OCI-LY1 (cell line): ENCODE measurements at regions not wholly inside any gene's neighbourhood (a gene's known extent, or its start where the extent isn't known, plus 50 kb on each side); places are given as distances from the start of the nearest gene placed in this dataset.

Source experiments
- H2AFZ ChIP-seq: fragments of 200-600 bp; sonication (generic), shearing (Covaris generic); 2 replicates; pipeline ENCODE4 v1.6.0; 2014; ENCODE audit warnings: antibody characterized with exemption, mild to moderate bottlenecking, low read length
- H3F3A ChIP-seq: fragments of 200-600 bp; sonication (generic), shearing (Covaris generic); 2 replicates; pipeline ENCODE4 v1.6.0; 2014; ENCODE audit warnings: mild to moderate bottlenecking, antibody characterized with exemption, low read length, moderate library complexity; ENCODE audit not compliant: insufficient read depth
- H3K27ac ChIP-seq: fragments of 200-600 bp; sonication (generic); 2 replicates; pipeline ENCODE4 v1.5.1; 2014; ENCODE audit warnings: low read length, mixed run types, mild to moderate bottlenecking, low read depth; ENCODE audit not compliant: poor library complexity, severe bottlenecking
- H3K27me3 ChIP-seq: fragments of 200-600 bp; sonication (generic); 2 replicates; pipeline ENCODE4 v1.6.0; 2014; ENCODE audit warnings: antibody characterized with exemption, mild to moderate bottlenecking, low read length, moderate library complexity; ENCODE audit not compliant: insufficient read depth
- H3K36me3 ChIP-seq: fragments of 200-600 bp; sonication (generic); 2 replicates; pipeline ENCODE4 v1.6.1; 2014; ENCODE audit warnings: mild to moderate bottlenecking, antibody characterized with exemption, low read length, moderate library complexity, mixed read lengths; ENCODE audit not compliant: insufficient read depth
- H3K4me1 ChIP-seq: fragments of 200-600 bp; sonication (generic); 2 replicates; pipeline ENCODE4 v1.5.1; 2014; ENCODE audit warnings: mild to moderate bottlenecking, low read length, moderate library complexity; ENCODE audit not compliant: insufficient read depth, severe bottlenecking
- H3K4me2 ChIP-seq: fragments of 200-600 bp; sonication (generic), shearing (Covaris generic); 2 replicates; pipeline ENCODE4 v1.6.1; 2014; ENCODE audit warnings: low read length
- H3K4me3 ChIP-seq: fragments of 200-600 bp; sonication (generic); 2 replicates; pipeline ENCODE4 v1.5.1; 2014; ENCODE audit warnings: low read length, low read depth, mild to moderate bottlenecking, mixed read lengths; ENCODE audit not compliant: poor library complexity, severe bottlenecking
- H3K79me2 ChIP-seq: fragments of 200-600 bp; shearing (Covaris generic); 2 replicates; pipeline ENCODE4 v1.6.1; 2016; ENCODE audit warnings: mixed run types, low read length, mixed read lengths; ENCODE audit not compliant: insufficient read depth
- H3K9ac ChIP-seq: fragments of 200-600 bp; sonication (generic), shearing (Covaris generic); 2 replicates; pipeline ENCODE4 v1.6.1; 2014; ENCODE audit warnings: mild to moderate bottlenecking, low read length, mixed read lengths
- H3K9me2 ChIP-seq: fragments of 200-600 bp; sonication (generic), shearing (Covaris generic); 2 replicates; pipeline ENCODE4 v1.6.1; 2014; ENCODE audit warnings: low read depth, mild to moderate bottlenecking, low read length, mixed read lengths
- H3K9me3 ChIP-seq: fragments of 200-600 bp; shearing (Covaris generic); 2 replicates; pipeline ENCODE4 v1.6.1; 2014; ENCODE audit warnings: low read length, mixed read lengths
- H4K20me1 ChIP-seq: fragments of 200-600 bp; sonication (generic), shearing (Covaris generic); 2 replicates; pipeline ENCODE4 v1.6.0; 2016; ENCODE audit warnings: mild to moderate bottlenecking, low read length; ENCODE audit not compliant: insufficient read depth
- EZH2 ChIP-seq: fragments of 200-600 bp; sonication (generic), shearing (Covaris generic); IDR thresholded peaks from 2 replicates; pipeline ENCODE4 v1.8.0; 2017; ENCODE audit warnings: borderline replicate concordance, mixed run types, mild to moderate bottlenecking, antibody characterized with exemption, low read length, moderate library complexity, mixed read lengths
- TF ChIP-seq, protein P1 (sequence below): fragments of 200-600 bp; sonication (generic), shearing (Covaris generic); IDR thresholded peaks from 2 replicates; pipeline ENCODE4 v1.5.1; 2017; ENCODE audit warnings: mild to moderate bottlenecking, antibody characterized with exemption, low read length, moderate library complexity, mixed read lengths

DNA sequence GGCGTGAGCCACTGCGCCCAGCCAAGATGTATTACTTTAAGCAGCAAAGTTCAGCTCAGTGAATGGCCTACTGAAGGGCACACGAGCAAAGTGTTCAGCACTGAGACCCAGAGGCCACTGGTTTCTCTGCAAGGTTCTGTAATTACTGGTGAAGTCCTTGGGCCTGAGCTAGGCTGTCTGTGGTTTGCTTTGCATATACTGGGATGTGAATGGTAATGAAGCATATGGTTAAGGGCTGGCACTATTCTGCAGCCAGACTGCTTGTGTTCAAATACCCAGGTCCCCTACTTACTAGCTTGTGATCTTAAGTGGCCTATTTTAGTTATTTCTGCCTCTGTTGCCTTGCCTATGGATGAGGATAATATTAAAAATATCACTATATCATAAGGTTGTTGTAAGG lies 72.0 kb downstream of the LLPH start:
- TF ChIP-seq, protein P1, sequence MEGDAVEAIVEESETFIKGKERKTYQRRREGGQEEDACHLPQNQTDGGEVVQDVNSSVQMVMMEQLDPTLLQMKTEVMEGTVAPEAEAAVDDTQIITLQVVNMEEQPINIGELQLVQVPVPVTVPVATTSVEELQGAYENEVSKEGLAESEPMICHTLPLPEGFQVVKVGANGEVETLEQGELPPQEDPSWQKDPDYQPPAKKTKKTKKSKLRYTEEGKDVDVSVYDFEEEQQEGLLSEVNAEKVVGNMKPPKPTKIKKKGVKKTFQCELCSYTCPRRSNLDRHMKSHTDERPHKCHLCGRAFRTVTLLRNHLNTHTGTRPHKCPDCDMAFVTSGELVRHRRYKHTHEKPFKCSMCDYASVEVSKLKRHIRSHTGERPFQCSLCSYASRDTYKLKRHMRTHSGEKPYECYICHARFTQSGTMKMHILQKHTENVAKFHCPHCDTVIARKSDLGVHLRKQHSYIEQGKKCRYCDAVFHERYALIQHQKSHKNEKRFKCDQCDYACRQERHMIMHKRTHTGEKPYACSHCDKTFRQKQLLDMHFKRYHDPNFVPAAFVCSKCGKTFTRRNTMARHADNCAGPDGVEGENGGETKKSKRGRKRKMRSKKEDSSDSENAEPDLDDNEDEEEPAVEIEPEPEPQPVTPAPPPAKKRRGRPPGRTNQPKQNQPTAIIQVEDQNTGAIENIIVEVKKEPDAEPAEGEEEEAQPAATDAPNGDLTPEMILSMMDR, result no peak
- no peak for TF ChIP-seq EZH2
- Histone ChIP-seq H3K4me2 (no peak overlapping the region), H3F3A (no peaks in the 10 kb centered on the region), H3K4me1 (no peaks in the 10 kb centered on the region), H3K9me3 (no peaks in the 10 kb centered on the region), H3K36me3 (no peaks in the 10 kb centered on the region), H2AFZ (no peak overlapping the region), H3K4me3 (no peak overlapping the region), H3K9me2 (no peaks in the 10 kb centered on the region), H4K20me1 (no peaks in the 10 kb centered on the region), H3K79me2 (no peaks in the 10 kb centered on the region), H3K27me3 (no peaks in the 10 kb centered on the region), H3K27ac (no peak overlapping the region), H3K9ac (no peak overlapping the region)

DNA sequence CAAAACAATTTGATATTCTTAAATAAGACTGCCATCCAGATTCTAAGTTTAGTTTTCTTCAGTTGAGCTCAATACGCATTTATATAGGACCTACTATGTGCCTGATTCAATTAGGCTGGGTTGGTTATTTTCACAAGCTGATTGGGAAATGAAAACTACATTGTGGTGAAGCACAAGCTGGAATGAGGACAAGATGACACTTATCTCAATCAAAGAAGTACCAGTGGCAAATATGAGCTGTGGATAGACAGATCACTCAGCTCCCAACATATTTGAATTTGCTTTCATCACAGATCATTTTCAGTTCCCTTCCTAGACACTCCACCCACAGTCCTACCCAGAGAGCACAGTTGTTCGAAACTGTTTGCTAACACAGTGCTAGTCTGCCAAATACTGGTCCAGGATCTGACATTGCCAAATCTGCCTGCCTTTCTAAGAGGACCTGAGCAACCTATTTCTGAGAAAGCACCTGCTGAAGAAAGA lies 74.7 kb downstream of the LLPH start:
- Histone ChIP-seq H4K20me1 (no peaks in the 10 kb centered on the region), H3K9me3 (no peaks in the 10 kb centered on the region), H3K9me2 (no peaks in the 10 kb centered on the region), H3K79me2 (no peaks in the 10 kb centered on the region), H3K27ac (no peak overlapping the region), H3K36me3 (no peaks in the 10 kb centered on the region), H3K9ac (no peak overlapping the region), H3K27me3 (no peaks in the 10 kb centered on the region), H3K4me2 (no peak overlapping the region), H3F3A (no peaks in the 10 kb centered on the region), H3K4me1 (no peaks in the 10 kb centered on the region), H3K4me3 (no peak overlapping the region), H2AFZ (no peak overlapping the region)
- TF ChIP-seq, protein P1, result no peak
- no peak for TF ChIP-seq EZH2

DNA sequence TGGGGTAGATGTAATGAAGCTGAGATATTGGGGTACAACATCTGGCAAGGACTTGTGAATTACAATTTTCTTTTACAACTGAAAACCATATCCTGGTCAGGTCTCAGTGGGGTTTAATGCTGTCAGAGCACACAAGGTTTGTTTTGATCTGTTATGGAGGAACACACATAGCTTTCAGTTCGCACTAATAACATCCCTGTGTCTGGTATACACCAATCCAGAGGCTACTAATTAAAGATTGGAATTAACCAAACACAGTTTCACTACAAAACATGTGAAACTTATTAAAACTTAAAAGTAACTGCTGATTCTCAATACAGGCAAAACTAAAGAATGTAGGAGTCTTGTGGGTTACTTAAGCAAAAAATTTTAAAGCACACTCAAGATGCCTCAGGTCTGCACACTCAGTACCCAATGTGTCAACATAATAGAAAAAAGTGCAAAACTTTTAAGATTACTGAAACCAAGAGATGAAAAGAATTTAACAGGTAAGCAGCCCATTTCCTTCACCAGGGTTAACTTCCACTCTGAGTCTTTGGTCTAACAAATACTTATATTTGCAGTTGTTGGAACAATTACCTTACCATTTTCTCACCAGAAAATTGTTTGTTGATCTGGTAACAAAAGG lies 77.4 kb downstream of the LLPH start:
- no peaks in the 10 kb centered on the region for H3K9me3 ChIP-seq
- H3K36me3 ChIP-seq, result no peaks in the 10 kb centered on the region
- no peaks in the 10 kb centered on the region for H3K27me3 ChIP-seq
- TF ChIP-seq, protein P1, result no peak
- no peak for TF ChIP-seq EZH2
- no peaks in the 10 kb centered on the region for H3K4me1 ChIP-seq
- H3K27ac ChIP-seq, result no peak overlapping the region
- H2AFZ ChIP-seq, result no peak overlapping the region
- no peaks in the 10 kb centered on the region for H3F3A ChIP-seq
- H4K20me1 ChIP-seq, result no peaks in the 10 kb centered on the region
- H3K9ac ChIP-seq, result no peak overlapping the region
- H3K9me2 ChIP-seq, result no peaks in the 10 kb centered on the region
- H3K4me3 ChIP-seq, result no peak overlapping the region
- no peak overlapping the region for H3K4me2 ChIP-seq
- no peaks in the 10 kb centered on the region for H3K79me2 ChIP-seq
